Sigmoid colon (tissue), 3 donors: ENCODE measurements at regions not wholly inside any gene's neighbourhood (a gene's known extent, or its start where the extent isn't known, plus 50 kb on each side); places are given as distances from the start of the nearest gene placed in this dataset.

Experiments
- CTCF ChIP-seq, 4 experiments: fragments of 450-650 bp in 3 of 4; fragments of 200-600 bp in 1 of 4; IDR thresholded peaks; one replicate each; pipeline ENCODE4 v1.5.1; 2016 to 2019; ENCODE audit warnings: antibody characterized with exemption in 4 of 4, mild to moderate bottlenecking in 3 of 4, moderate library complexity in 2 of 4
- POLR2A ChIP-seq, 2 donors: fragments of 450-650 bp; IDR thresholded peaks; one replicate each; pipeline ENCODE4 v1.6.1; 2016; ENCODE audit warnings: antibody characterized with exemption in 2 of 2, mild to moderate bottlenecking in 2 of 2, moderate library complexity in 2 of 2

DNA sequence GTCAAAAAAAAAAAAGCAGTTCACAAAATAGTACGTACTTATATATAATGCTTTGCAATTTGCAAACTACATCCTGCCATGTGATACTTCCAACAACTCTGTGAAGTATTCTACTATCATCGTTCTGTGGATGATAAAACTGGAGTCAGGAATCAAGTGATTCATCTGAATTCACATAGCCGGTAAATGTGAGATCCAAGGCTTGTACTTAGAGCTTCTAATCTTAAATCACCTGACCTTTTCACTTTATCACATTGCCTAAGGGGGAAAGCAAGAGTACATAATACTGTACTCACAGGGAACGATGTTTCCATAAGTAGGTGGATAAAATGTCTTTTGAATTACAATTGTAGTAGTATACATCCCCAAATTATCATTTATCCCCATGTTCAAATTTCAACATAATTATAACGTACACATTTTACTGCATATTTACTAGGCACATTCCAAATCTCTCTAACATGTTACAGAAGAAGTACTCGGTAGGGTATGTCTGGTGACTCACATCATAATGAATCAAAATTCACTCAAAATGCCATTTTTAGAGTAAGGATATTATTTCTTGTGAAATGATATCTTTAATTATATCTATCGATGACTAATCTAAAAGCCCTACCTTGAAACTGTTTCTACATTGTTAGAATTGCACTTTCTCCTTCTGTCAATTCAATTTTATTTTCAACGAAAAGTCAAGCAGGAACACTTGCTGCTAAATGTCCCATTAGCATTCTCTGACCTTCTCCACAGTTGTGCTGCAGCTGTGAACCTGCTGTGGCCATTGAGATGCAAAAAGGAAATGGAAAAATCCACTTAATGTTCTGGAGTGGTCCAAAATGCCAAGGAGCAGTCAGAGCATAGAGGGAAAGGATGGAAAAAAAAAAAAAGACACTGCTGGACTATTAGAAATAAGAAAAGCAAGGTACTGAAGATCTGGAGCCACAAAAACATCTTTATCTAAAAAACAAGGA lies 78.9 kb downstream of the OR2K2 start:
- TF ChIP-seq POLR2A (IDR thresholded peaks at IDR 0.05): no peak
- TF ChIP-seq CTCF (IDR thresholded peaks at IDR 0.05): no peak
